ENCODE measurements at regions not wholly inside any gene's neighbourhood (a gene's known extent, or its start where the extent isn't known, plus 50 kb on each side); places are given as distances from the start of the nearest gene placed in this dataset.

DNA sequence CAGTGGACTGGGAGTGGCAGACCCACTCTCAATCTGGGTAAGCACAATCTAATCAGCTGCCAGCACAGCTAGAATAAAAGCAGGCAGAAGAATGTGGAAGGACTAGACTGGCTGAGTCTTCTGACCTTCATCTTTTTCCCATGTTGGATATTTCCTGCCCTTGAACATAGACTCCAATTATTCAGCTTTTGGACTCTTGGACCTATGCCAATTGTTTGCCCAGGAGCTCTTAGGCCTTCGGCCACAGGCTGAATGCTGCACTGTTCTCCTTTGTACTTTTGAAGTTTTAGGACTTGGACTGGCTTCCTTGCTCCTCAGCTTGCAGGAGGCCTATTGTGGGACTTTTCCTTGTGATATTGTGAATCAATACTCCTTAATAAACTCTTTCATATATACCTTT lies 477.7 kb upstream of the ZNF385D start:
- no peaks in the 10 kb centered on the region for H3K79me2 ChIP-seq (ENCODE audit: insufficient read depth)
- WGBS (ENCODE audit: low lambda C conversion rate): 50% methylated on average over 1 of the region's 1 CpG
- no peak overlapping the region for H3K9ac ChIP-seq
- H3K4me2 ChIP-seq: no peak overlapping the region
- no peaks in the 10 kb centered on the region for H3F3A ChIP-seq (replicated peaks; ENCODE audit: insufficient read depth)
- no peak overlapping the region for H2AFZ ChIP-seq (ENCODE audit: low read depth)
- H3K36me3 ChIP-seq (replicated peaks in 1 of 2; ENCODE audit: control insufficient read depth in 1 of 2, insufficient read depth in 2 of 2, low read length in 1 of 2): no peaks in the 10 kb centered on the region
- TF ChIP-seq IRF3 (IDR thresholded peaks at IDR 0.05; ENCODE audit: low read depth, low read length) (no peak), GABPA (IDR thresholded peaks at IDR 0.05; ENCODE audit: low read depth) (no peak), EP300 (IDR thresholded peaks at IDR 0.05; ENCODE audit: borderline replicate concordance in 1 of 2, low read depth in 1 of 2, low read length in 1 of 2) (no peak), RFX5 (IDR thresholded peaks at IDR 0.05; ENCODE audit: low read length) (no peak), REST (IDR thresholded peaks at IDR 0.05; ENCODE audit: low read depth, low read length) (no peak), SIN3A (IDR thresholded peaks at IDR 0.05; ENCODE audit: borderline replicate concordance, low read depth, low read length) (no peak), FOSL2 (IDR thresholded peaks at IDR 0.05; ENCODE audit: borderline replicate concordance, low read depth) (no peak), EZH2phosphoT487 (IDR thresholded peaks at IDR 0.05; ENCODE audit: borderline replicate concordance, low read depth) (no peak), CHD2 (IDR thresholded peaks at IDR 0.05; ENCODE audit: low read length, partially characterized antibody) (no peak), POLR2AphosphoS5 (IDR thresholded peaks at IDR 0.05; ENCODE audit: low read depth, low read length) (no peak), ELF1 (IDR thresholded peaks at IDR 0.05) (no peak), GATA2 (CRISPR knock-in tag; IDR thresholded peaks at IDR 0.05) (no peak), FOXM1 (IDR thresholded peaks at IDR 0.05; ENCODE audit: low read depth) (no peak), TAF1 (IDR thresholded peaks at IDR 0.05; ENCODE audit: borderline replicate concordance, low read depth, low read length) (no peak), RXRA (IDR thresholded peaks at IDR 0.05; ENCODE audit: borderline replicate concordance, low read depth) (no peak), MXI1 (IDR thresholded peaks at IDR 0.05; ENCODE audit: low read depth, low read length) (no peak), YY1 (IDR thresholded peaks at IDR 0.05; ENCODE audit: low read depth) (no peak)
- TF ChIP-seq, protein P1, sequence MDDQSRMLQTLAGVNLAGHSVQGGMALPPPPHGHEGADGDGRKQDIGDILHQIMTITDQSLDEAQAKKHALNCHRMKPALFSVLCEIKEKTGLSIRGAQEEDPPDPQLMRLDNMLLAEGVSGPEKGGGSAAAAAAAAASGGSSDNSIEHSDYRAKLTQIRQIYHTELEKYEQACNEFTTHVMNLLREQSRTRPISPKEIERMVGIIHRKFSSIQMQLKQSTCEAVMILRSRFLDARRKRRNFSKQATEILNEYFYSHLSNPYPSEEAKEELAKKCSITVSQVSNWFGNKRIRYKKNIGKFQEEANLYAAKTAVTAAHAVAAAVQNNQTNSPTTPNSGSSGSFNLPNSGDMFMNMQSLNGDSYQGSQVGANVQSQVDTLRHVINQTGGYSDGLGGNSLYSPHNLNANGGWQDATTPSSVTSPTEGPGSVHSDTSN (IDR thresholded peaks at IDR 0.05): no peak
- TF ChIP-seq, protein P2, sequence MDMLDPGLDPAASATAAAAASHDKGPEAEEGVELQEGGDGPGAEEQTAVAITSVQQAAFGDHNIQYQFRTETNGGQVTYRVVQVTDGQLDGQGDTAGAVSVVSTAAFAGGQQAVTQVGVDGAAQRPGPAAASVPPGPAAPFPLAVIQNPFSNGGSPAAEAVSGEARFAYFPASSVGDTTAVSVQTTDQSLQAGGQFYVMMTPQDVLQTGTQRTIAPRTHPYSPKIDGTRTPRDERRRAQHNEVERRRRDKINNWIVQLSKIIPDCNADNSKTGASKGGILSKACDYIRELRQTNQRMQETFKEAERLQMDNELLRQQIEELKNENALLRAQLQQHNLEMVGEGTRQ (IDR thresholded peaks at IDR 0.05; ENCODE audit: borderline replicate concordance, low read depth, low read length): no peak
- ChIA-PET POLR2A (no interaction called here), CTCF (no interaction called here)
- no peaks in the 10 kb centered on the region for H3K27me3 ChIP-seq (ENCODE audit: insufficient read depth)
- no peak overlapping the region for H3K27ac ChIP-seq (ENCODE audit: low read depth in 2 of 2, low read length in 1 of 2)
- no peaks in the 10 kb centered on the region for H4K20me1 ChIP-seq (ENCODE audit: insufficient read depth)
- no peak overlapping the region for H3K4me3 ChIP-seq (ENCODE audit: low read depth in 2 of 2, low read length in 1 of 2)
- H3K9me3 ChIP-seq: no peaks in the 10 kb centered on the region
- DNase-seq: no peak
- H3K4me1 ChIP-seq (ENCODE audit: control insufficient read depth in 1 of 2, insufficient read depth in 2 of 2, low read depth in 1 of 2, low read length in 1 of 2): no peaks in the 10 kb centered on the region
- H3K9me2 ChIP-seq: no peaks in the 10 kb centered on the region

Data from SK-N-SH (cell line).